Activated naive CD8-positive, alpha-beta T cell treated with anti-CD3 and anti-CD28 coated beads, Interleukin-2, amount 10 ng/mL, durations not matched to agents 7 days and 5 days (primary cell): ENCODE measurements at regions not wholly inside any gene's neighbourhood (a gene's known extent, or its start where the extent isn't known, plus 50 kb on each side); places are given as distances from the start of the nearest gene placed in this dataset.

Source experiments
- ATAC-seq: fragments of 150-1000 bp; cut with Tn5 transposase; one replicate; pipeline ENCODE4 v1.10.0; 2021; ENCODE audit warnings: low read depth, moderate library complexity
- POLR2A ChIA-PET: fragments of 350-600 bp; sonication (Branson Sonifier 250); formaldehyde crosslinking; loops from one replicate; lab custom pipeline; 2021; ENCODE audit warnings: antibody characterized with exemption; lab: Charles Lee
- DNase-seq: peaks from one replicate; pipeline ENCODE4 v3.0.0; 2021
- H3K27ac Mint-ChIP-seq: one replicate; pipeline ENCODE4 v1.8.0; 2022; ENCODE audit warnings: mild to moderate bottlenecking, mixed read lengths
- H3K27me3 Mint-ChIP-seq: one replicate; pipeline ENCODE4 v1.8.0; 2022; ENCODE audit warnings: mild to moderate bottlenecking, moderate library complexity, mixed read lengths
- H3K36me3 Mint-ChIP-seq: one replicate; pipeline ENCODE4 v1.8.0; 2021; ENCODE audit warnings: mild to moderate bottlenecking, mixed read lengths
- H3K4me1 Mint-ChIP-seq: one replicate; pipeline ENCODE4 v1.8.0; 2021; ENCODE audit warnings: mixed read lengths
- H3K4me3 Mint-ChIP-seq: one replicate; pipeline ENCODE4 v1.8.0; 2022; ENCODE audit warnings: mild to moderate bottlenecking, moderate library complexity, mixed read lengths
- H3K9me3 Mint-ChIP-seq: one replicate; pipeline ENCODE4 v1.8.0; 2021; ENCODE audit warnings: mixed read lengths

DNA sequence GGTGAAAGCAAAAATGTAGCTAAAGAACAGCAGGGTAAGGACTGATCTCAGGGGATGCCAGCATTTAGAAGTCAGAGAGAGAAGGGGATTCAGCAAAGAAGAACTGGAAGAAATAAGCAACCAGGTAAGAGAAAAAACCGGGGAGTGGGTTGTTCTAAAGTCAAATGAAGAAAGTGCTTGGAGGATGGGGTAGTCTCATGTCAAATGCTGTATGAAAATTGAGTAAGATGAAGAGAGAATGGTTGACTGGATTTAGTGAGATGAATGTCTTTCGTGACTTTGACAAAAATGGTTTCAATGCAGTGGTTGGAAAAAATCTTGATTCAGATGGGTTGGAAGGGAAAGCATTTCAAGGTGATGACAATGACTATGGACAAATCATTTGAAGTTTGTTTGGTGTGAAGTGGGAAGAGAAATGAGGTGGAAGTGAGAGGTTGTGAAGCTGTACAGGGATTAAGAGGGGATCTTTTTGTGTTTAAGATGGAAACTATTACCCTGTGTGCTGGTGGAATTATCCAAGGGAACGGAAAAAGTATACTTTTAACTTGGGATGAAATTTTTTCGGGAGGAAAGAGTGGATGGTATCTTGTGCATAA is 484.0 kb downstream of the ETS1 start:
- Mint-ChIP-seq H3K4me3 (no peak overlapping the region), H3K27me3 (peaks cover 5% of the 10 kb centered on the region), H3K27ac (no peak overlapping the region), H3K9me3 (peaks cover 6% of the 10 kb centered on the region), H3K4me1 (peaks cover 6% of the 10 kb centered on the region), H3K36me3 (peaks cover 3% of the 10 kb centered on the region)
- POLR2A ChIA-PET, result interaction anchor here (0.6 kb wide), 1 partner anchor 565 kb away, joined by 4 read pairs; no protein-coding TSS in a partner anchor
- DNase-seq (no peak), ATAC-seq (no peak)

DNA sequence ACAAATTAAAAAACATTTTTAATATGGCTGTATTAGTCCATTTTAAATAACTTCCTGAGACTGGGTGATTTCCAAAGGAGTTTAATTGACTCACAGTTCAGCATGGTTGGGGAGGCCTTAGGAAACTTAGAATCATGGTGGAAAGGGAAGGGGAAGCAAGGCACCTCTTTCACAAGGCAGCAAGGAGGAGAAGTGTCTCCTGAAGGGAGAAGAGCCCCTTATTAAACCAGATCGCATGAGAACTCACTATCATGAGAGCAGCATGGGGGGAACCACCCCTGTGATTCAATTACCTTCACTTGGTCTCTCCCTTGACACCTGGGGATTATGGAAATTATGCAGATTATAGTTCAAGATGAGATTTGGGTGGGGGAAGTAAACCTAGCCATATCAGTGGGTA is 488.6 kb downstream of the ETS1 start:
- ATAC-seq (no peak), DNase-seq (no peak)
- H3K36me3 Mint-ChIP-seq, result peaks cover 3% of the 10 kb centered on the region
- H3K4me3 Mint-ChIP-seq, result no peak overlapping the region
- POLR2A ChIA-PET, result no interaction called here
- H3K4me1 Mint-ChIP-seq, result peaks cover 5% of the 10 kb centered on the region
- peaks cover 5% of the 10 kb centered on the region for H3K27me3 Mint-ChIP-seq
- H3K27ac Mint-ChIP-seq, result no peak overlapping the region
- peaks cover 7% of the 10 kb centered on the region for H3K9me3 Mint-ChIP-seq

DNA sequence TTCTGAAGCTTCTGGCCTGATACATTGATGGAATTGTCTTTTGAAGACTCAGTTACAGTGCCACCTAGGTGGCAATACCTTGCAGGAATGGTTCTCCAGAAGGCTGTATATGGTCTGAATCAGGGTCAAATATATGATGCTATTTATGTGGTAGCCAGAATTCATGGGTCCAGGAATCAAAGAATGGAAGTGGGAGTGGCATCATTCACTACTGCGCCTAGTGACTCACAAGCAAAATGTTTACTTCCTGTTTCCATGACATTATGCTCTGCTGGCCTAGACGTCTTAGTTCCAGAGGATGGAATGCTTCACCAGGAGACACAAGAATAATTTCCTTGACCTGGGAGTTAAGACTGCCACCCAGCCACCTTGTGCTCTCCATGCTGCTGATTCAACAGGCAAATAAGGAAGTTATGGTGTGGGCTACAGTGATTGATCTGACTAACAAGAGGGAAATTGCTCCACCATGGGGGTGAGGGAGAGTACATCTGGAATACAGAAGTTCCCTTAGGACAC is 491.8 kb downstream of the ETS1 start:
- Mint-ChIP-seq H3K4me1 (peaks cover 5% of the 10 kb centered on the region), H3K27me3 (peaks cover 2% of the 10 kb centered on the region), H3K27ac (no peak overlapping the region), H3K9me3 (peaks cover 11% of the 10 kb centered on the region), H3K4me3 (no peak overlapping the region), H3K36me3 (peaks cover 3% of the 10 kb centered on the region)
- POLR2A ChIA-PET, result no interaction called here
- ATAC-seq, result no peak
- DNase-seq, result no peak

DNA sequence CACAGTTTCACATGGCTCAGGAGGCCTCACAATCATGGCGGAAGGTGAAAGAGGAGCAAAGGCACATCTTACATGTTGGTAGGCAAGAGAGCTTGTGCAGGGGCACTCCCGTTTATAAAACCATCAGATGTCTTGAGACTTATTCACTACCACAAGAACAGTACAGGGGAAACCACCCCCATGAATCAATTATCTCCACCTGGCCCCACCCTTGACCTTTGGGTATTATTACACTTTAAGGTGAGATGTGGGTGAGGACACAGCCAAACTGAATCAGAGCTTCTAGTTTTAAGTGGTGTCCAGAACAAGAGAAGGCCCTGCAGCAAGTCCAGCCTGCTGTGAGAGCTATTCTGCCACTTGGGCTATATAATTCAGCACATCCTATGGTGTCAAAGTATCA is 493.7 kb downstream of the ETS1 start:
- Mint-ChIP-seq H3K27me3 (no peaks in the 10 kb centered on the region), H3K27ac (no peak overlapping the region), H3K36me3 (peaks cover 11% of the 10 kb centered on the region), H3K4me1 (peaks cover 3% of the 10 kb centered on the region), H3K4me3 (no peak overlapping the region), H3K9me3 (peaks cover 13% of the 10 kb centered on the region)
- DNase-seq, result no peak
- no peak for ATAC-seq
- POLR2A ChIA-PET, result no interaction called here

DNA sequence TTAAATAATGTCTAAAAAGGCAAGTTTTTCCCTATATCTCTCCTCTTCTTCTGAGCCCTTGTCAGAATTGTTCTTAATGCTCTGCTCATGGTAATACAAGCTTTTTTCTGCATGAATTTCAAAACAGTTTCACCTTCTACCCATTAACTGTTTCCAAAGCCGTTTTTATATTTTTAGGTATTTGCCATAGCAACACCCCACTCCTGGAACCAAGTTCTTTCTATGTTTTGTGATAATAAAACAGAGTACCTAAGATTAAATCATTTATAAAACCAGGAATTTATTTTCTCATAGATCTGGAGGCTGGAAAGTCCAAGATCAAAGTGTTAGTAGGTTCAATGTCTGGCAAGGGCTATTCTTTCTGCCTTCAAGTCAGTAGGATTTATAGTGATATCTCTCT is 497.4 kb downstream of the ETS1 start:
- Mint-ChIP-seq H3K9me3 (peaks cover 13% of the 10 kb centered on the region), H3K27me3 (no peaks in the 10 kb centered on the region), H3K36me3 (peaks cover 15% of the 10 kb centered on the region), H3K4me3 (no peak overlapping the region), H3K4me1 (no peaks in the 10 kb centered on the region), H3K27ac (no peak overlapping the region)
- POLR2A ChIA-PET, result no interaction called here
- ATAC-seq (no peak), DNase-seq (no peak)

DNA sequence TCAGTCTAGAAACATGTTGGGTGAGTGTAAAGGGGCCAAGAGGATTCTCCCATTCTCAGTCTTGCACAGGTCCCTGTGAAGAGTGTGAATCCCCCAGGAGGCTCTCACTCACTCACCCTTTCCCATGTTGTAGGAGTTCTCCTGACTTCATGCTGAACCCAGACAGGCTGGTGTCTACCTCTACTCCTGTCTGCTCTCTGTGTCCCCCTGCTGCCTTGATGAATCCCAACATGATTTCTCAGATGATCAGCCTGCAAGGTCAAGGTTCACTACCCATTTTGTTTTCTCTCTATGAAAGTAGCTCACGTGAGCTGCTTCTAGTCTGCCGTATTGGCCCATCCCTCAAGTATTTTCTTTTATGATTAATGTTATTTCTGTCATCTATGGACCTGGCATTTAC is 500.6 kb downstream of the ETS1 start:
- ATAC-seq (no peak), DNase-seq (no peak)
- Mint-ChIP-seq H3K36me3 (peaks cover 22% of the 10 kb centered on the region), H3K27ac (no peak overlapping the region), H3K27me3 (no peaks in the 10 kb centered on the region), H3K4me1 (peaks cover 4% of the 10 kb centered on the region), H3K4me3 (no peak overlapping the region), H3K9me3 (peaks cover 20% of the 10 kb centered on the region)
- POLR2A ChIA-PET, result no interaction called here

DNA sequence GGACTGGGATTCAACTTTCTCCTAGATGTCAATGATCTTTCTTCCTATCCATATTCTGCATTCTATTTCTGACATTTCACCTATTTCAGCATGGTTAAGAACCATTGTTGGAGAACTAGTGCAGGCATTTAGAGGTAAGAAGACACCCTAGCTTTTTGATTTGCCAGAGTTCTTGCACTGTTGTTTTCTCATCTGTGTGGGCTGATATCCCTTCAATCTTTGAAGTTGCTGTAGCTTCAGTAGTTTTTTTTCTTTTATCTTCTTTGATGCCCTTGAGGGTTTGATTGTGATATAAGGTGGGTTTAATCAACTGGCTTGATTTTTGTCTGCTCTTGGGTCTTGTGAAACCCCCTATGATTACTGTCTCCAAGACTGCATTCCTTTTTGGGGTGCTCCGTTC is 502.1 kb downstream of the ETS1 start:
- ATAC-seq (no peak), DNase-seq (no peak)
- Mint-ChIP-seq H3K4me3 (no peak overlapping the region), H3K27me3 (no peaks in the 10 kb centered on the region), H3K9me3 (peaks cover 18% of the 10 kb centered on the region), H3K36me3 (peaks cover 21% of the 10 kb centered on the region), H3K4me1 (peaks cover 4% of the 10 kb centered on the region), H3K27ac (no peak overlapping the region)
- POLR2A ChIA-PET, result no interaction called here

DNA sequence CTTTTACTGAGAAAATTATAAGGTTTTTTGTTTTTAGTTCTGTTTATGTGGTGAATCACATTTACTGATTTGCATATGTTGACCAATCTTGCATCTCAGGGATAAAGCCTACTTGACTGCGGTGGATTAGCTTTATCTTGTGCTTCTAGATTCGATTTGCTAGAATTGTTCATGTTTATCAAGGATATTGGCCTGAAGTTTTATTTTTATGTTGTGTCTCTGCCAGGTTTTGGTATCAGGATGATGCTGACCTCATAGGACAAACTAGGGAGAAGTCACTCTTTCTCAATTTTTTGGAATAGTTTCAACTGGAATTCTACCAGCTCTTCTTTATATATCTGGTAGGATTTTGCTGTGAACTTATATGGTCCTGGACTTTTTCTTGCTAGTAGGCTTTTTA is 504.8 kb downstream of the ETS1 start:
- Mint-ChIP-seq H3K9me3 (peaks cover 15% of the 10 kb centered on the region), H3K27me3 (no peaks in the 10 kb centered on the region), H3K4me3 (no peak overlapping the region), H3K36me3 (peaks cover 12% of the 10 kb centered on the region), H3K4me1 (peaks cover 12% of the 10 kb centered on the region), H3K27ac (no peak overlapping the region)
- POLR2A ChIA-PET, result no interaction called here
- ATAC-seq, result no peak
- DNase-seq, result no peak

DNA sequence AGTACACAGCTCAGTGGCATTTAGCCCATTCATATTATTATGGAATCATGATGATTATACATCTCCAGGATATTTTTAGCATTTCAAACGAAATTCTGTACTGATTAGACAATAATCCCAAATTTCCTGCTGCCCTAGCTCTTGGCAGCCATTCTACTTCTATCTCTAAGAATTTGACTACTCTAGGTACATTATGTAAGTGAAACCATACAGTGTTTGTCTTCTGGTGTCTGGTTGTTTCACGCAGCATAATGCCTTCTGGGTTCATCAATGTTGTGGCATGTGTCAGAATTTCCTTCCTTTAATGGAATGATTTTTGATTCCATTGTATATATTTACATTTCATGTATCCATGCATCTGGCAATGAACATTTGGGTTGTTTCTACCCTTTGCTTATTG is 517.7 kb downstream of the ETS1 start:
- no peaks in the 10 kb centered on the region for H3K4me1 Mint-ChIP-seq
- H3K4me3 Mint-ChIP-seq, result no peak overlapping the region
- no peaks in the 10 kb centered on the region for H3K36me3 Mint-ChIP-seq
- DNase-seq (no peak), ATAC-seq (no peak)
- POLR2A ChIA-PET, result interaction anchor here (0.6 kb wide), 1 partner anchor 1038 kb away, joined by 4 read pairs; no protein-coding TSS in a partner anchor
- peaks cover 3% of the 10 kb centered on the region for H3K9me3 Mint-ChIP-seq
- H3K27ac Mint-ChIP-seq, result no peak overlapping the region
- no peaks in the 10 kb centered on the region for H3K27me3 Mint-ChIP-seq

DNA sequence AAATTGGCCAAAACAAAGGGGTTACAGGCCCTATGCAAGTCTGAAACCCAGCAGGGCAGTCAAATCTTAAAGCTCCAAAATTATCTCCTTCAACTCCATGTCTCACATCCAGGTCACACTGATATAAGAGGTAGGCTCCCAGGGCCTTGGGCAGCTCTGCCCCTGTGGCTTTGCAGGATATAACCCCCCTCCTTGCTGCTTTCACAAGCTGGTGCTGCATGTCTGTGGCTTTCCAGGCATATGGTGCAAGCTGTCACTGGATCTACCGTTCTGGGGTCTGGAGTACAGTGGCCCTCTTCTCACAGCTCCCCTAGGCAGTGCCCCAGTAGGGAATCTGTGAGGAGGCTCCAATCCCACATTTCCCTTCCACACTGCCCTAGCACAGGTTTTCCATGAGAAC is 519.6 kb downstream of the ETS1 start:
- POLR2A ChIA-PET, result no interaction called here
- no peak overlapping the region for H3K4me3 Mint-ChIP-seq
- ATAC-seq, result no peak
- H3K36me3 Mint-ChIP-seq, result peaks cover 6% of the 10 kb centered on the region
- no peaks in the 10 kb centered on the region for H3K27me3 Mint-ChIP-seq
- peaks cover 9% of the 10 kb centered on the region for H3K9me3 Mint-ChIP-seq
- no peak overlapping the region for H3K27ac Mint-ChIP-seq
- no peak for DNase-seq
- H3K4me1 Mint-ChIP-seq, result no peaks in the 10 kb centered on the region

DNA sequence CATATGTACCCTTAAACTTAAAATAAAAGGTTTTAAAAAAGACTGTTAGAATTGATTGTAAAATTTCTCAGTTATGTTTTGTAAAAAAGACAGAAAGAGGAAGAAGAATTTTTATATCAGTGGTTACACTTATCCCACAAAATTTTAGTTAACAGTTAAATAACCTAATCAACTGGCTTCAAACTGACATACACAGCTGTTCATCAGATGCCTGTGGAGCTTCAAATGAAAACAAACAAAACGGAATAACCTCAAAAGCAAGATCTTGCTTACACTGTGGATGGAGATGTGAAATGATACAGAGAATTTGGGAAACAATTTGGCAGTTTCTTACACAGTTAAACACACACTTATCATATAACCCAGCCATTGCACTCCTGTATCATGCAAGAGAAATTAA is 521.0 kb downstream of the ETS1 start:
- Mint-ChIP-seq H3K9me3 (peaks cover 9% of the 10 kb centered on the region), H3K4me3 (no peak overlapping the region), H3K4me1 (no peaks in the 10 kb centered on the region), H3K27me3 (no peaks in the 10 kb centered on the region), H3K36me3 (peaks cover 6% of the 10 kb centered on the region), H3K27ac (no peak overlapping the region)
- no peak for DNase-seq
- no peak for ATAC-seq
- POLR2A ChIA-PET, result no interaction called here

DNA sequence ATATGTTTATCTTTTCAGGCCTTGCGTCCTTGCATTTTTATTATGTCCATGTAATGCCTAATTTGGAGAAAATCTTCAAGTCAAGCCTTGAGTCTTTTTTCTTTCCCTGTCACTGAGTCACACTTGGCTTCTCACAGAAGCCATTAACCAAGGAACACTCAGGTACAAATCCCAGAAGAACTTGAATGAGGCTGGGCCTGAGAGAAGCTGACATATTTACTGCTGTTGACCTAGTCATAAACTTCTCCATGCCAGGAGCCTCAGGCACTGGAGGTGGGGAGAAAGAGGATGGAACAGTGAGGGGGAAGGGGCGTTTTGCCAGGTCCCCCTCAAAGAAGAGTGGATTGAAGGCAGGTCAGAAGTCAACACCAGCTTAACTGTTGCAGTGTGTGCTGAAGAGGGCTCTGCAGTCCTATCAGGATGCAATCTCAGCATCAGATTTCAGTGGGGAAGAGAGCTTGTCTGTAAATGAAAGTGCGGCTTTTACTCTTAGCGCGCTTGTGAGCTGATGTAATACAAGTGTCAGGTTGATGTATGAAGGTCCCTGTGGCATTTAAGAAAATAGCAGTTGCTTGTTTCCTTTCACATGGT is 526.0 kb downstream of the ETS1 start:
- Mint-ChIP-seq H3K4me3 (no peak overlapping the region), H3K4me1 (no peaks in the 10 kb centered on the region), H3K27ac (no peak overlapping the region), H3K9me3 (peaks cover 8% of the 10 kb centered on the region), H3K27me3 (no peaks in the 10 kb centered on the region), H3K36me3 (peaks cover 6% of the 10 kb centered on the region)
- DNase-seq, result no peak
- no peak for ATAC-seq
- POLR2A ChIA-PET, result no interaction called here

DNA sequence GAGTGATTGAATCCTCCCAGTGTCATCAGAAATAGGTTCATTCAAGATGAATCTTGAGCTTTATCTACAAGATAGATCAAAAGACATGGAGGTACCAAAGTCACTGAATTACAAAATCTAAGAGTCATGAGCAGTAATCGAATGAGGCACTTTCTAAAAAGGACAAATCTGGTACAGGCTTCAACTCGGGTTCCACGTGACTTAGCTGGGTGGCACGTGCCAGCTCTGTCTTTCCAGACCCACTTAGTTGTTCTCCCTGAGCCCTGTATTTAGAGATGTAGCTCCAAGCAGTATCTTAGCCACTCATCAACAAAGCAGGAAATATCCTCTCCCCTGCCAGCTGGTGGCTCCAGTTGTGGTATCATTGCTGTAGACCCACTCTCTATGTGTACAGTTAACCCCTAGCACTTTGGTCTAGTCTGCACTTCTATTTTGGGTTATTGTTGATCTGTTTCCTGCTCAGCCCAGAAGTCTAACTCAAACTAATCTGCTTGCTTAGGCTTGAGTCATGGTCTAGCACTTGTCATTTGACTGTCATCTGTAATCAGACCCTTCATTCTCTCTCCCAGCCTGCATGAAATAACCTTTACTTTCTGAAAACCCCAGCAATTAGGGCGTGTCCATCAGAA is 528.7 kb downstream of the ETS1 start:
- Mint-ChIP-seq H3K27ac (no peak overlapping the region), H3K4me1 (peaks cover 10% of the 10 kb centered on the region), H3K4me3 (no peak overlapping the region), H3K36me3 (peaks cover 4% of the 10 kb centered on the region), H3K9me3 (peaks cover 4% of the 10 kb centered on the region), H3K27me3 (no peaks in the 10 kb centered on the region)
- peak; percentile 63 for ATAC-seq
- DNase-seq, result no peak
- POLR2A ChIA-PET, result interaction anchor here (0.9 to 2.2 kb wide), 2 partner anchors 8 to 19 kb away, joined by 3 to 5 read pairs; no protein-coding TSS in a partner anchor
